ENCODE measurements at regions not wholly inside any gene's neighbourhood (a gene's known extent, or its start where the extent isn't known, plus 50 kb on each side); places are given as distances from the start of the nearest gene placed in this dataset.

DNA sequence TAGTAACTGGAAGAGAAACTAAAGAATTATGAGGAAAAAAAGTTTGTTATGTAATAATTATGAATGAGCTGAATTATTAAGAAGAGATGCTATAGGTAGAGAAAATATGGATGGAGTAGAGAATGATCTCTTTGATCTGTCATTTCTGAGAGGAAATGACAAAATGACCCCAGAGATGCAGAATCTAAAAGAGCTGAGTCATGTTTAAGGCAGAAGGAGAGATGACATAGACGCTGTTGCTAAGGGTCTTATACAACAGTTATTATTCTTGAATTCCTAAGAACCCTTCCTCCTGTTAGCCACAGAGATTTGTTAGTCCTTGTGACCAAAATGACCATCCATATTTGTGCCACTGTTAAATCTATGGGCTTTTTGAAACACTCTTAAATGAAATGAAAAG, 58.3 kb upstream of the FREM2 start:
- 0% methylated on average over 1 of the region's 1 CpG for whole genome bisulfite sequencing (ENCODE audit: insufficient coverage, low coverage, missing lambda C conversion rate)
- TF ChIP-seq ERF (CRISPR knock-in tag; IDR thresholded peaks at IDR 0.05) (no peak), C11orf30 (IDR thresholded peaks at IDR 0.05; ENCODE audit: low read depth) (peak; percentile 44; the same call in 1 of the 2 replicates), MAFK (IDR thresholded peaks at IDR 0.05; ENCODE audit: low read length) (peak; percentile 39; the same call in 1 of the 2 replicates), ZNF316 (IDR thresholded peaks at IDR 0.05) (peak; percentile 56), MAFF (IDR thresholded peaks at IDR 0.05; ENCODE audit: low read length) (peak; percentile 40; the same call in 1 of the 2 replicates), NFE2 (IDR thresholded peaks at IDR 0.05; ENCODE audit: low read depth) (peak; percentile 50), MAFG (tag; conservative IDR thresholded peaks at IDR 0.05) (peak; percentile 67), RNF2 (IDR thresholded peaks at IDR 0.05) (no peak), SMAD1 (IDR thresholded peaks at IDR 0.05; ENCODE audit: low read depth, low read length, partially characterized antibody) (no peak)
- TF ChIP-seq, protein P1, sequence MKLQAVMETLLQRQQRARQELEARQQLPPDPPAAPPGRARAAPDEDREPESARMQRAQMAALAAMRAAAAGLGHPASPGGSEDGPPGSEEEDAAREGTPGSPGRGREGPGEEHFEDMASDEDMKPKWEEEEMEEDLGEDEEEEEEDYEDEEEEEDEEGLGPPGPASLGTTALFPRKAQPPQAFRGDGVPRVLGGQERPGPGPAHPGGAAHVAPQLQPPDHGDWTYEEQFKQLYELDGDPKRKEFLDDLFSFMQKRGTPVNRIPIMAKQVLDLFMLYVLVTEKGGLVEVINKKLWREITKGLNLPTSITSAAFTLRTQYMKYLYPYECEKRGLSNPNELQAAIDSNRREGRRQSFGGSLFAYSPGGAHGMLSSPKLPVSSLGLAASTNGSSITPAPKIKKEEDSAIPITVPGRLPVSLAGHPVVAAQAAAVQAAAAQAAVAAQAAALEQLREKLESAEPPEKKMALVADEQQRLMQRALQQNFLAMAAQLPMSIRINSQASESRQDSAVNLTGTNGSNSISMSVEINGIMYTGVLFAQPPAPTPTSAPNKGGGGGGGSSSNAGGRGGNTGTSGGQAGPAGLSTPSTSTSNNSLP (IDR thresholded peaks at IDR 0.05; ENCODE audit: borderline replicate concordance, low read depth, low read length), result no peak
- TF ChIP-seq, protein P2, sequence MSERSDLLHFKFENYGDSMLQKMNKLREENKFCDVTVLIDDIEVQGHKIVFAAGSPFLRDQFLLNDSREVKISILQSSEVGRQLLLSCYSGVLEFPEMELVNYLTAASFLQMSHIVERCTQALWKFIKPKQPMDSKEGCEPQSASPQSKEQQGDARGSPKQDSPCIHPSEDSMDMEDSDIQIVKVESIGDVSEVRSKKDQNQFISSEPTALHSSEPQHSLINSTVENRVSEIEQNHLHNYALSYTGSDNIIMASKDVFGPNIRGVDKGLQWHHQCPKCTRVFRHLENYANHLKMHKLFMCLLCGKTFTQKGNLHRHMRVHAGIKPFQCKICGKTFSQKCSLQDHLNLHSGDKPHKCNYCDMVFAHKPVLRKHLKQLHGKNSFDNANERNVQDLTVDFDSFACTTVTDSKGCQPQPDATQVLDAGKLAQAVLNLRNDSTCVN (CRISPR knock-in tag; IDR thresholded peaks at IDR 0.05), result no peak
- TF ChIP-seq, protein P3, sequence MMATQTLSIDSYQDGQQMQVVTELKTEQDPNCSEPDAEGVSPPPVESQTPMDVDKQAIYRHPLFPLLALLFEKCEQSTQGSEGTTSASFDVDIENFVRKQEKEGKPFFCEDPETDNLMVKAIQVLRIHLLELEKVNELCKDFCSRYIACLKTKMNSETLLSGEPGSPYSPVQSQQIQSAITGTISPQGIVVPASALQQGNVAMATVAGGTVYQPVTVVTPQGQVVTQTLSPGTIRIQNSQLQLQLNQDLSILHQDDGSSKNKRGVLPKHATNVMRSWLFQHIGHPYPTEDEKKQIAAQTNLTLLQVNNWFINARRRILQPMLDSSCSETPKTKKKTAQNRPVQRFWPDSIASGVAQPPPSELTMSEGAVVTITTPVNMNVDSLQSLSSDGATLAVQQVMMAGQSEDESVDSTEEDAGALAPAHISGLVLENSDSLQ (IDR thresholded peaks at IDR 0.05), result no peak
- ChIA-PET CTCF (ENCODE audit: low intra/inter-chr PET ratio) (no interaction called here), POLR2A (interaction anchor here (0.5 kb wide), 1 partner anchor 499 kb away, joined by 3 read pairs; no protein-coding TSS in a partner anchor)
- Histone ChIP-seq H3K27me3 (ENCODE audit: control insufficient read depth in 2 of 2, insufficient read depth in 2 of 2, low read length in 2 of 2) (no peaks in the 10 kb centered on the region), H2AFZ (ENCODE audit: low read depth, low read length) (no peak overlapping the region), H3K27ac (ENCODE audit: extremely low read depth, low read depth, low read length) (no peak overlapping the region), H3K36me3 (ENCODE audit: control insufficient read depth, insufficient read depth, low read length) (no peaks in the 10 kb centered on the region), H3K9ac (ENCODE audit: insufficient read depth in 1 of 2, low read depth in 2 of 2, low read length in 2 of 2) (no peak overlapping the region), H3K4me1 (replicated peaks in 1 of 2; ENCODE audit: control insufficient read depth in 2 of 2, insufficient read depth in 2 of 2, low read length in 2 of 2) (no peaks in the 10 kb centered on the region), H3K79me2 (ENCODE audit: control insufficient read depth, insufficient read depth, low read length) (no peaks in the 10 kb centered on the region), H3K9me1 (ENCODE audit: control insufficient read depth, insufficient read depth, low read length) (no peaks in the 10 kb centered on the region), H3K4me3 (no peak overlapping the region), H3K4me2 (ENCODE audit: insufficient read depth, low read length) (no peak overlapping the region), H4K20me1 (replicated peaks; ENCODE audit: control insufficient read depth, insufficient read depth, low read length) (no peaks in the 10 kb centered on the region), H3K9me3 (replicated peaks; ENCODE audit: control insufficient read depth, insufficient read depth, low read depth, low read length) (no peaks in the 10 kb centered on the region)
- BruUV-seq (replicated peaks), result no TSS peak
- no peak for FAIRE-seq
- intact Hi-C loops (cut with micrococcal nuclease) (no loop called here), in situ Hi-C loops (cut with MboI) (no loop called here)
- no peak for DNase-seq (ENCODE audit: extremely low read depth in 1 of 4, low spot score in 3 of 4)
- no peak for ATAC-seq
